ENCODE measurements at regions not wholly inside any gene's neighbourhood (a gene's known extent, or its start where the extent isn't known, plus 50 kb on each side); places are given as distances from the start of the nearest gene placed in this dataset.

DNA sequence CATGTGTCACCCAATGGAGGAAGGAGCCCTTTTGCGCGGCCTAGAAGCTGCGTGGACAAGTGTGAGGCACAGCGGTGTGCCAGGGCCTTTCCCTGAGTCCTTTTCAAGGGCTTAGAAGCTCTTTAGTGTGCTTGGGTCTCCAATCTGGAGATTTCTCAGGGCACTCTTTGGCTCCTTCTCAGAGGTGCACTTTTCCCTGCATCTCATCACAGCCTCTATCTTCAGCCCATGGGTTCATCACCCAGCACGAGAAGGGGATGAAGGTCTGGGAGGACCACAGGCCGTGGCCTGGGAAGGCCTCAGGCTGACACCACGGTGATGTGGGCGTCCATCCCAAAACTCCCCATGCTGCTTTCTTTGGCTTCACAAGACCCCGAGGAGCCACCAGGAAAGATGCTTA lies 233.4 kb downstream of the TEX36 start:
- Histone ChIP-seq H3K9ac (ENCODE audit: low read depth, low read length) (no peak overlapping the region), H3K36me3 (ENCODE audit: control insufficient read depth, insufficient read depth, low read length) (no peaks in the 10 kb centered on the region), H3K27me3 (ENCODE audit: control insufficient read depth, insufficient read depth, low read length) (no peaks in the 10 kb centered on the region), H3K4me3 (ENCODE audit: low read depth, low read length) (no peak overlapping the region), H3K9me3 (ENCODE audit: control insufficient read depth, insufficient read depth, low read length) (no peaks in the 10 kb centered on the region), H3K4me1 (ENCODE audit: control insufficient read depth, insufficient read depth, low read length) (no peaks in the 10 kb centered on the region)

GRCh38 chr10:125448596-125448995 lies 234.4 kb downstream of the TEX36 start:
- Histone ChIP-seq H3K27me3 (ENCODE audit: control insufficient read depth, insufficient read depth, low read length) (no peaks in the 10 kb centered on the region), H3K9ac (ENCODE audit: low read depth, low read length) (no peak overlapping the region), H3K36me3 (ENCODE audit: control insufficient read depth, insufficient read depth, low read length) (no peaks in the 10 kb centered on the region), H3K4me1 (ENCODE audit: control insufficient read depth, insufficient read depth, low read length) (no peaks in the 10 kb centered on the region), H3K4me3 (ENCODE audit: low read depth, low read length) (no peak overlapping the region), H3K9me3 (ENCODE audit: control insufficient read depth, insufficient read depth, low read length) (no peaks in the 10 kb centered on the region)

GRCh38 chr10:125444790-125445189 lies 238.2 kb downstream of the TEX36 start:
- no peaks in the 10 kb centered on the region for H3K4me1 ChIP-seq (ENCODE audit: control insufficient read depth, insufficient read depth, low read length)

DNA sequence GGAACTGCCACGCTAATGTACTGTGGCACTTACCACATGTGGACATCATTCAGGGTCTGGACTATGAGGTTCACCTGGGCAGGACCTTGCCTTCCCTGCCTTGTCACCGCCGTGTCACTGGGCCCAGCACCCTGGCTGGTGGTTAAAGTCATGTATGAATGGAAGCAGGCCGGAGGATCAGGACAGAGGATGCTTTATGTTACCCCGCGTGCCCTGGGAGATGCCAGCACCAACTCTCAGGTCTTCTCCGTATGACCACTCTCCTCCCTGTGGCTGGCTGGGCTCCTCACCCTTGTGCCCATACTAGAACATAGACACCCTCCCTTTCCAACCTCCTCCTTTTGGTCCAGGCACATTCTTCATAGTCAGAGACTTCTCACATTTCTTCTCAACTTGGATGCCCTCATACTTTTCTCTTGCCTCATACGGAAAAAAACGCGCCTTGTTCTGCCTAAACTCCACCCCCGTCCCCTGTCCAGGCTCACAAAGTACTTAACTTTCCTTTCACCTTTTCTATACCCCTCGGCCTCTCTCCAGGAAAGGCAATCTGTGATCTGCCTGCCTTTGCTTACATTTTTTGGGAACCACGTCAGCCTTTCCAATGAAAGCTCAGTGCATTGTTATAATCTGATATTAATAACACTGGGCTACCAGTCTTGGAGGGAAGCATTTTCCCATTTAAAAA lies 240.0 kb downstream of the TEX36 start:
- H3K4me1 ChIP-seq (ENCODE audit: control insufficient read depth, insufficient read depth, low read length) = no peaks in the 10 kb centered on the region
- H3K4me3 ChIP-seq (ENCODE audit: low read depth, low read length) = no peak overlapping the region
- H3K27me3 ChIP-seq (ENCODE audit: control insufficient read depth, insufficient read depth, low read length) = no peaks in the 10 kb centered on the region
- H3K9me3 ChIP-seq (ENCODE audit: control insufficient read depth, insufficient read depth, low read length) = no peaks in the 10 kb centered on the region
- H3K36me3 ChIP-seq (ENCODE audit: control insufficient read depth, insufficient read depth, low read length) = no peaks in the 10 kb centered on the region
- no peak overlapping the region for H3K9ac ChIP-seq (ENCODE audit: low read depth, low read length)

More at GRCh38 chr10:125444790-125445189, 238.2 kb downstream of the TEX36 start:
- no peaks in the 10 kb centered on the region for H3K36me3 ChIP-seq (ENCODE audit: control insufficient read depth, insufficient read depth, low read length)
- no peaks in the 10 kb centered on the region for H3K9me3 ChIP-seq (ENCODE audit: control insufficient read depth, insufficient read depth, low read length)
- H3K4me3 ChIP-seq (ENCODE audit: low read depth, low read length) = no peak overlapping the region
- no peak overlapping the region for H3K9ac ChIP-seq (ENCODE audit: low read depth, low read length)
- H3K27me3 ChIP-seq (ENCODE audit: control insufficient read depth, insufficient read depth, low read length) = no peaks in the 10 kb centered on the region

DNA sequence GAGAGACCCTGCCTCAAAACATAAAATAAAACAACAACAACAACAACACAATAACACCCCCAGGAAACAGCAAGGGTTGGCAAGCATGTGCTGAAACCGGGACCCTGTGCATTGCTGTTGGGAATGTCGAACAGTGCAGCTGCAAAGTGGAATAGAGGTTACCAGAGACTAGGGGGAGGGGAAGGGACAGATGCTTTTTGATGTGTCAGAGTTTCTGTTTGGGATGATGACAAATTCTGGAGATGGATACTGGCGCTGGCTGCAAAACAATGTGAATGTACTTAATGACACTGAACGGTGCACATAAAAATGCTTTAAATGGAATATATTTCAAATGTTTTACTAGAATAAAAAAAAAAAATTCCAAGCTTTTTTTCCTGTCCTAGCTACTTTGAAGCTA lies 241.8 kb downstream of the TEX36 start:
- Histone ChIP-seq H3K9ac (ENCODE audit: low read depth, low read length) (no peak overlapping the region), H3K4me1 (ENCODE audit: control insufficient read depth, insufficient read depth, low read length) (no peaks in the 10 kb centered on the region), H3K36me3 (ENCODE audit: control insufficient read depth, insufficient read depth, low read length) (no peaks in the 10 kb centered on the region), H3K27me3 (ENCODE audit: control insufficient read depth, insufficient read depth, low read length) (no peaks in the 10 kb centered on the region), H3K9me3 (ENCODE audit: control insufficient read depth, insufficient read depth, low read length) (no peaks in the 10 kb centered on the region), H3K4me3 (ENCODE audit: low read depth, low read length) (no peak overlapping the region)

DNA sequence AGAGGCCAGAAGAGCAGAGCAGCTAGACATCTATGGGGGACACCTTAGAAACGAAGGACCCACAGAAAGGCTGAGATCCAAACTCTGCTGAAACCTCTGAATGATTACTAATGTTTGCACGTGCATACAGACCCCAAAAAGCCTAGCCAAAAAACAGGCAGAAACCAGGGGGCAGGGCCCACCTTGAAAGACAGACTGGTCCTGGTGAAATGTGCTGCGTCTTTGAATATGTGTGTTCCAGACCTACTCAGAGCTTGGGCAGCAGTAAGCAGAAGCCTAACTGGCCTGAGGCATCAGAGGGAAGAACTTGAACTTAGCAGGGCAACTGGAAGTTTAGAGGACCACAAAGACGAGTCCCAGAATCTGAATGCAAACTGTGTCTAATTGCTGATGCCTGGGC lies 251.8 kb downstream of the TEX36 start:
- no peaks in the 10 kb centered on the region for H3K27me3 ChIP-seq (ENCODE audit: control insufficient read depth, insufficient read depth, low read length)
- H3K4me3 ChIP-seq (ENCODE audit: low read depth, low read length) = no peak overlapping the region
- no peaks in the 10 kb centered on the region for H3K9me3 ChIP-seq (ENCODE audit: control insufficient read depth, insufficient read depth, low read length)
- H3K4me1 ChIP-seq (ENCODE audit: control insufficient read depth, insufficient read depth, low read length) = no peaks in the 10 kb centered on the region
- no peak overlapping the region for H3K9ac ChIP-seq (ENCODE audit: low read depth, low read length)
- no peaks in the 10 kb centered on the region for H3K36me3 ChIP-seq (ENCODE audit: control insufficient read depth, insufficient read depth, low read length)

DNA sequence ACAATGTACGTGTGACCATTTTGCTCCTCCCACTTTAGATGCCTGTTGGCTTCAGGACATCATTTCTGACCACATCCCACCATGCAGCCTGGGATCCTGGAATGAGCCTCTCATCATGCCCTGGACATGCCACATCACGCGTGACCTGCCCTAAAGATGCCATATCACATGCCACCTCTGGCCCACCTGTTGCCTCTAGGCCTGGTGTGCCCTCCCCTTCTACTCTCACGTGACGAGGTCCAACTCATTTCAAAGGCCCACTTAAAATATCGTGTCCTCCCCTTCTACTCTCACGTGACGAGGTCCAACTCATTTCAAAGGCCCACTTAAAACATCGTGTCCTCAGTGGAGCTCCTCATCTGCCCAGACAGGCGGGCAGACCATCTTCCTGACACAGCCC lies 254.9 kb downstream of the TEX36 start:
- Histone ChIP-seq H3K36me3 (ENCODE audit: control insufficient read depth, insufficient read depth, low read length) (no peaks in the 10 kb centered on the region), H3K4me1 (ENCODE audit: control insufficient read depth, insufficient read depth, low read length) (no peaks in the 10 kb centered on the region), H3K4me3 (ENCODE audit: low read depth, low read length) (no peak overlapping the region), H3K9me3 (ENCODE audit: control insufficient read depth, insufficient read depth, low read length) (no peaks in the 10 kb centered on the region), H3K9ac (ENCODE audit: low read depth, low read length) (no peak overlapping the region), H3K27me3 (ENCODE audit: control insufficient read depth, insufficient read depth, low read length) (no peaks in the 10 kb centered on the region)

- no peaks in the 10 kb centered on the region for H3K4me1 ChIP-seq (ENCODE audit: control insufficient read depth, insufficient read depth, low read length)
- H3K4me3 ChIP-seq (ENCODE audit: low read depth, low read length) = no peak overlapping the region
- H3K27me3 ChIP-seq (ENCODE audit: control insufficient read depth, insufficient read depth, low read length) = no peaks in the 10 kb centered on the region
- no peaks in the 10 kb centered on the region for H3K36me3 ChIP-seq (ENCODE audit: control insufficient read depth, insufficient read depth, low read length)
- no peaks in the 10 kb centered on the region for H3K9me3 ChIP-seq (ENCODE audit: control insufficient read depth, insufficient read depth, low read length)
- no peak overlapping the region for H3K9ac ChIP-seq (ENCODE audit: low read depth, low read length)
Observed at GRCh38 chr10:125424191-125424847, 258.6 kb downstream of the TEX36 start.

- Histone ChIP-seq H3K27me3 (ENCODE audit: control insufficient read depth, insufficient read depth, low read length) (no peaks in the 10 kb centered on the region), H3K36me3 (ENCODE audit: control insufficient read depth, insufficient read depth, low read length) (no peaks in the 10 kb centered on the region), H3K9me3 (ENCODE audit: control insufficient read depth, insufficient read depth, low read length) (no peaks in the 10 kb centered on the region), H3K9ac (ENCODE audit: low read depth, low read length) (no peak overlapping the region), H3K4me3 (ENCODE audit: low read depth, low read length) (no peak overlapping the region), H3K4me1 (ENCODE audit: control insufficient read depth, insufficient read depth, low read length) (no peaks in the 10 kb centered on the region)
Observed at GRCh38 chr10:125423569-125423968, 259.4 kb downstream of the TEX36 start.

GRCh38 chr10:125419831-125420230 lies 259.5 kb upstream of the CTBP2 start:
- H3K36me3 ChIP-seq (ENCODE audit: control insufficient read depth, insufficient read depth, low read length) = no peaks in the 10 kb centered on the region
- H3K9ac ChIP-seq (ENCODE audit: low read depth, low read length) = no peak overlapping the region
- H3K9me3 ChIP-seq (ENCODE audit: control insufficient read depth, insufficient read depth, low read length) = no peaks in the 10 kb centered on the region
- H3K4me3 ChIP-seq (ENCODE audit: low read depth, low read length) = no peak overlapping the region
- H3K27me3 ChIP-seq (ENCODE audit: control insufficient read depth, insufficient read depth, low read length) = no peaks in the 10 kb centered on the region
- no peaks in the 10 kb centered on the region for H3K4me1 ChIP-seq (ENCODE audit: control insufficient read depth, insufficient read depth, low read length)

DNA sequence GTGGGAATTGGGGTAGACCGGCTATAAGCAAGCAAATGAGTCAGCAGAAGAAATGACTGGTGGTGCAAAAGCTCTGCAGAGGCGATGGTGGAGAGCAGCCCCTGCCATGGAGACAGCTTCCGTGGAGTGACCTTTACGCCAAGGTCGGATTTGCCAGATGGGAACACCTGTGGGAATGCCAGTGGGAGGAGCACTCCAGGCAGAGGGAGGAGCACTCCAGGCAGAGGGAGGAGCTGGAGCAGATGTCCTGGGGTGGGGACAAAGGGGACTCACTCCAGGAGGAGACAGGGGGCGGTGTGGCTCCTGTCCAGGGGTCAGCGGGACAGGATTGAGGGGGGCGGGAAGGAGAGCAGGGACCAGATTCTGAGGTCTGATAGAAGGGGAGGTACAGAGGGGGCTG lies 258.8 kb upstream of the CTBP2 start:
- H3K4me3 ChIP-seq (ENCODE audit: low read depth, low read length) = no peak overlapping the region
- no peaks in the 10 kb centered on the region for H3K4me1 ChIP-seq (ENCODE audit: control insufficient read depth, insufficient read depth, low read length)
- H3K9me3 ChIP-seq (ENCODE audit: control insufficient read depth, insufficient read depth, low read length) = no peaks in the 10 kb centered on the region
- H3K27me3 ChIP-seq (ENCODE audit: control insufficient read depth, insufficient read depth, low read length) = no peaks in the 10 kb centered on the region
- H3K36me3 ChIP-seq (ENCODE audit: control insufficient read depth, insufficient read depth, low read length) = no peaks in the 10 kb centered on the region
- H3K9ac ChIP-seq (ENCODE audit: low read depth, low read length) = no peak overlapping the region

- Histone ChIP-seq H3K9me3 (ENCODE audit: control insufficient read depth, insufficient read depth, low read length) (no peaks in the 10 kb centered on the region), H3K36me3 (ENCODE audit: control insufficient read depth, insufficient read depth, low read length) (no peaks in the 10 kb centered on the region), H3K27me3 (ENCODE audit: control insufficient read depth, insufficient read depth, low read length) (no peaks in the 10 kb centered on the region), H3K9ac (ENCODE audit: low read depth, low read length) (no peak overlapping the region), H3K4me3 (ENCODE audit: low read depth, low read length) (no peak overlapping the region), H3K4me1 (ENCODE audit: control insufficient read depth, insufficient read depth, low read length) (no peaks in the 10 kb centered on the region)
Observed at GRCh38 chr10:125417605-125418004, 257.2 kb upstream of the CTBP2 start.

Measured in iPS-15b (cell line).